Activated B cell treated with CpG ODN at 0.5 μM for 24 hours (primary cell): ENCODE measurements at regions not wholly inside any gene's neighbourhood (a gene's known extent, or its start where the extent isn't known, plus 50 kb on each side); places are given as distances from the start of the nearest gene placed in this dataset.

Experiments used
- ATAC-seq: fragments of 200-7000 bp; cut with Tn5 transposase; one replicate; pipeline ENCODE4 v1.10.0; 2021; ENCODE audit warnings: low read depth, mild to moderate bottlenecking, moderate library complexity
- CTCF ChIA-PET: fragments of 350-600 bp; sonication (Branson Sonifier 250); formaldehyde crosslinking; loops from one replicate; lab custom pipeline; 2021; ENCODE audit warnings: antibody characterized with exemption; lab: Charles Lee
- POLR2A ChIA-PET: fragments of 350-600 bp; sonication (Branson Sonifier 250); formaldehyde crosslinking; loops from one replicate; lab custom pipeline; 2021; ENCODE audit warnings: antibody characterized with exemption; lab: Charles Lee
- DNase-seq: peaks from one replicate; pipeline ENCODE4 v3.0.0; 2022
- H3K27ac Mint-ChIP-seq: one replicate; pipeline ENCODE4 v1.8.0; 2020; ENCODE audit warnings: mixed read lengths
- H3K27me3 Mint-ChIP-seq: one replicate; pipeline ENCODE4 v1.8.0; 2021; ENCODE audit warnings: mixed read lengths
- H3K36me3 Mint-ChIP-seq: one replicate; pipeline ENCODE4 v1.8.0; 2021; ENCODE audit warnings: low read depth, mixed read lengths
- H3K4me1 Mint-ChIP-seq: one replicate; pipeline ENCODE4 v1.8.0; 2021; ENCODE audit warnings: mixed read lengths
- H3K4me3 Mint-ChIP-seq: one replicate; pipeline ENCODE4 v1.8.0; 2020; ENCODE audit warnings: mild to moderate bottlenecking, mixed read lengths
- H3K9me3 Mint-ChIP-seq: one replicate; pipeline ENCODE4 v1.8.0; 2020; ENCODE audit warnings: mixed read lengths
- intact Hi-C: fragments of 100-400 bp; cut with micrococcal nuclease; formaldehyde crosslinking; loops from one replicate; pipeline ENCODE4 v1.15.1; 2024
- TF ChIP-seq, protein P1 (sequence below): fragments of 200-600 bp; IDR thresholded peaks from one replicate; pipeline ENCODE4 v1.8.0; 2022; ENCODE audit warnings: antibody characterized with exemption, mild to moderate bottlenecking

DNA sequence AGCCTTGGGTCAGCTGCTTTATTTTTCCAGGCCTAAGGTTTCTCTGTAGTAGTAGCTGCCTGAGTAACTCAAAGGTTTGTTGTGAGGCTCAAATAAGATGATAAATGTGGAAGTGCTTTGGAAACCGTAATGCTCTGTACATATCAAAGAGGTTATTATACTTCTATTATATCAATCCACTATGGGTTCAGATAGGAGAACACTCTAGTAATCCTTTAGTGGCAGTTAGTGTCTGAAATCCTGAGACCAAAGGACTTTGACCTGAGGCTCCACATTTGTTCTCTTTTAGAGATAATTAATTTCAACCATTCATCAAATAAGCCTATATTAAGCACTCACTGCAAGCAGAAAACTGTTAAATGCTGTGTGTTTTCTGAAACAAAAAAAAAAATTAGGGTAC, 128.6 kb upstream of the BCL6 start:
- no peak overlapping the region for H3K4me3 Mint-ChIP-seq
- ATAC-seq (no peak), DNase-seq (no peak)
- no peak overlapping the region for H3K27ac Mint-ChIP-seq
- no peaks in the 10 kb centered on the region for H3K36me3 Mint-ChIP-seq
- POLR2A ChIA-PET: no interaction called here
- no peaks in the 10 kb centered on the region for H3K9me3 Mint-ChIP-seq
- TF ChIP-seq, protein P1, sequence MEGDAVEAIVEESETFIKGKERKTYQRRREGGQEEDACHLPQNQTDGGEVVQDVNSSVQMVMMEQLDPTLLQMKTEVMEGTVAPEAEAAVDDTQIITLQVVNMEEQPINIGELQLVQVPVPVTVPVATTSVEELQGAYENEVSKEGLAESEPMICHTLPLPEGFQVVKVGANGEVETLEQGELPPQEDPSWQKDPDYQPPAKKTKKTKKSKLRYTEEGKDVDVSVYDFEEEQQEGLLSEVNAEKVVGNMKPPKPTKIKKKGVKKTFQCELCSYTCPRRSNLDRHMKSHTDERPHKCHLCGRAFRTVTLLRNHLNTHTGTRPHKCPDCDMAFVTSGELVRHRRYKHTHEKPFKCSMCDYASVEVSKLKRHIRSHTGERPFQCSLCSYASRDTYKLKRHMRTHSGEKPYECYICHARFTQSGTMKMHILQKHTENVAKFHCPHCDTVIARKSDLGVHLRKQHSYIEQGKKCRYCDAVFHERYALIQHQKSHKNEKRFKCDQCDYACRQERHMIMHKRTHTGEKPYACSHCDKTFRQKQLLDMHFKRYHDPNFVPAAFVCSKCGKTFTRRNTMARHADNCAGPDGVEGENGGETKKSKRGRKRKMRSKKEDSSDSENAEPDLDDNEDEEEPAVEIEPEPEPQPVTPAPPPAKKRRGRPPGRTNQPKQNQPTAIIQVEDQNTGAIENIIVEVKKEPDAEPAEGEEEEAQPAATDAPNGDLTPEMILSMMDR: no peak
- intact Hi-C loops: loop anchor here (5.0 kb wide), 1 partner anchor 47 kb away; no protein-coding TSS in a partner anchor
- CTCF ChIA-PET: no interaction called here
- H3K4me1 Mint-ChIP-seq: no peaks in the 10 kb centered on the region
- H3K27me3 Mint-ChIP-seq: no peaks in the 10 kb centered on the region

DNA sequence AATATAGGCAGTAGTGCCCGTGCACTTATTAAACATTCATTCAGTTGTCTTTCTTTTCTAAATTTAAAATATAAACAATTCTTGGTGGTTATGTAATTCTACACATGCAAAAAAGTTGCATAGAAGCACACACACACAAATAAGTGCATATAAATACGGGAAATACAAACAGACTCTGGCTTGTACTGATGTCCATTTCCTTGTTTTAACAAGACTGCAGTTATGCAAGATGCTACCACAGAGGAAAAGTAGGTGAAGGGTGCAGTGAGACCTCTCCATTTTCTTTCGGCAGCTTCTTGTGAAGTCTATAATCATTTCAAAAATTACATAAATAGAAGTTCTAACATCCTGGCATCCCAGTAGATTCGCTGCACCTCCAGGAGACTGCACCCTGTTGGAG, 130.6 kb upstream of the BCL6 start:
- Mint-ChIP-seq H3K27me3 (no peaks in the 10 kb centered on the region), H3K4me1 (no peaks in the 10 kb centered on the region), H3K36me3 (no peaks in the 10 kb centered on the region), H3K9me3 (no peaks in the 10 kb centered on the region), H3K4me3 (no peak overlapping the region), H3K27ac (no peak overlapping the region)
- DNase-seq (no peak), ATAC-seq (no peak)
- ChIA-PET POLR2A (no interaction called here), CTCF (no interaction called here)
- TF ChIP-seq, protein P1: no peak
- intact Hi-C loops: no loop called here

DNA sequence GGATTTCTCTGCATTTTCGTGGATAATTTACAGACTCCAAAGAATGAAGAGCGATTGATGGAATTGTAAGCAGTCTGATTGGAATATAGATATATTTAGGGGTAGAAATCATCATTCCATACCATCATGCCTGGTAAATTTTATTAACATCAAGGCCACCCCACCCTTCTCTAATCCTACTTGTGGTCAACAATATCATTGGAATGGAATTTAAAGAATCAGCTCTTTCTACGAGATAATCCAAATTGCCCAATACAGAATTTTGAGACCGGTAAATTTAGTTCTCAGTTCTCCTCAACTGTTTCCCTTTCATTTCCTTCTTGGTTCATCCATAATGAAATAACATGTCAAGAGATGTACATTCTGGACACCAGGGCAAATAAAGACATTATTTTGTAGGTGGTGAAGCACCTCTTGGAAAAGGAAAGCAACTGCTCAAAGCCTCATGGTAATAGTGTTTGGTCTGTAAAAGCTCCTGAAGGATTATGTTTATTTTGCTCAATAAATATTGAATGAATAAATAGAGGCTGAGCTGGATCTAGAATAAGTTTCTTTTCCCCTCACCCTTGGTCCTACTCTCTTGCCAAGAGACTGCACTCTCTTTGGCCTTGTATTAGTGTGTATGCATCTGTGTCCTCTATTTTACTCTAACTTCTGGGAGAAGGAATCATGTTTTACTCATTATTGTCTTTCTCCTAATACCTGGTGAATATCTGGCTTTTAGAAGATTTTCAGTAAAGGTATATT, 133.7 kb upstream of the BCL6 start:
- CTCF ChIA-PET: no interaction called here

DNA sequence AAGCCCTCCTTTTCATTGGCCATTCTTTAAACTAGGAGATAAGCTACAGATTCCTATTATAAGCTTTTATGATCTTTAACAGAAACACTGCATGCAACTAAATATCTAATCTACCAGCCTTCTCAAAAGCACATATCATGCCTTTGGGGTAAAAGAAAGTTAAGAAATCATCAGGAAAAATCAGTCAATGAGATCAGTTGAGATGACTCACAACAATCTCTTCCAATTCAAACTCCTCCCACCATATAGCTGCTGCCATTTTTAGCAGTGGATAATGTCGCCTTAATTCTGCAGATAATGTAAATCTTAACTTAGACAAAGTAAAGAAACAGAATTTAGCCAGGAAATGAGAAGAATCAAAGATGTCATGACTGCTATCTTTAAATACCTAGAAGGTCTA, 135.2 kb upstream of the BCL6 start:
- intact Hi-C loops: no loop called here
- ATAC-seq: no peak
- Mint-ChIP-seq H3K27ac (no peak overlapping the region), H3K36me3 (no peaks in the 10 kb centered on the region), H3K27me3 (peaks cover 4% of the 10 kb centered on the region), H3K9me3 (no peaks in the 10 kb centered on the region), H3K4me1 (no peaks in the 10 kb centered on the region), H3K4me3 (no peak overlapping the region)
- ChIA-PET POLR2A (interaction anchor here (0.5 kb wide), 1 partner anchor 114 kb away, joined by 8 read pairs; no protein-coding TSS in a partner anchor), CTCF (no interaction called here)
- DNase-seq: no peak
- TF ChIP-seq, protein P1: no peak

More for the DNA sequence above, 133.7 kb upstream of the BCL6 start:
- no peaks in the 10 kb centered on the region for H3K4me1 Mint-ChIP-seq
- ATAC-seq (no peak), DNase-seq (no peak)
- H3K27ac Mint-ChIP-seq: no peak overlapping the region
- intact Hi-C loops: no loop called here
- H3K4me3 Mint-ChIP-seq: no peak overlapping the region
- POLR2A ChIA-PET: interaction anchor here (0.7 kb wide), 1 partner anchor 18 kb away, joined by 10 read pairs; no protein-coding TSS in a partner anchor
- H3K36me3 Mint-ChIP-seq: no peaks in the 10 kb centered on the region
- peaks cover 4% of the 10 kb centered on the region for H3K27me3 Mint-ChIP-seq
- TF ChIP-seq, protein P1: no peak
- H3K9me3 Mint-ChIP-seq: no peaks in the 10 kb centered on the region

DNA sequence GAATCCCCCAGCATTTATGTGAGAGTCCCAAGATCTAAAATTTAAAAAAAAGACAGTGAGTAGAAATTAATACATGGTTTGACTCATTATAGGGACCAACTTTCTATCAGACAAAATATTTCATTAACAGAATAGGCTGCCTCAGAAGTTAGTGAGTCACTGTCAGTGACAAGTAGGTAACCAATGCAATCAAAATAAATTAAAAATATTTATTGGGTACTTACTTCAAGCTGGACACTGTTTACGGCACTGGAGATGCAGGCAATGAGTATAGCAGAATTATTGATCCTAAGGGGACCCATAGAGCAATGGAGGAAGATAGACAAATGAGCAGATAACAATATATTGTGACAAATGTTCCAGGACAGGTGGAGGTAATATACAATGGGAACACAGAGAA, 135.6 kb upstream of the BCL6 start:
- no peak for ATAC-seq

More for the DNA sequence above, 135.6 kb upstream of the BCL6 start:
- peaks cover 4% of the 10 kb centered on the region for H3K27me3 Mint-ChIP-seq
- TF ChIP-seq, protein P1: no peak
- H3K4me1 Mint-ChIP-seq: no peaks in the 10 kb centered on the region
- H3K27ac Mint-ChIP-seq: no peak overlapping the region
- H3K4me3 Mint-ChIP-seq: no peak overlapping the region
- no peak for DNase-seq
- H3K9me3 Mint-ChIP-seq: no peaks in the 10 kb centered on the region
- ChIA-PET POLR2A (interaction anchor here (0.5 kb wide), 1 partner anchor 115 kb away, joined by 8 read pairs; no protein-coding TSS in a partner anchor), CTCF (no interaction called here)
- intact Hi-C loops: no loop called here
- no peaks in the 10 kb centered on the region for H3K36me3 Mint-ChIP-seq
